ENCODE measurements at regions not wholly inside any gene's neighbourhood (a gene's known extent, or its start where the extent isn't known, plus 50 kb on each side); places are given as distances from the start of the nearest gene placed in this dataset.
A peak's percentile ranks its signal among the peaks of the same experiment; 100 is the strongest.

- TF ChIP-seq EZH2phosphoT487 (IDR thresholded peaks at IDR 0.05; ENCODE audit: borderline replicate concordance, low read depth): no peak
- peak; percentile 73 for TF ChIP-seq USF1 (IDR thresholded peaks at IDR 0.05; ENCODE audit: borderline replicate concordance, low read depth)
- TF ChIP-seq MAX (IDR thresholded peaks at IDR 0.05; ENCODE audit: low read depth): peak; percentile 60
- no peak for TF ChIP-seq NRF1 (IDR thresholded peaks at IDR 0.05; ENCODE audit: low read depth, low read length)
- TF ChIP-seq YY1 (IDR thresholded peaks at IDR 0.05; ENCODE audit: low read depth): peak; percentile 72; the same call in 1 of the 2 replicates
- no peak for TF ChIP-seq GABPA (IDR thresholded peaks at IDR 0.05; ENCODE audit: low read depth)
- no peak for TF ChIP-seq ELF1 (IDR thresholded peaks at IDR 0.05)
- peak; percentile 12; the same call in 1 of the 2 replicates for TF ChIP-seq TEAD4 (IDR thresholded peaks at IDR 0.05; ENCODE audit: borderline replicate concordance, insufficient read depth)
- no peak for TF ChIP-seq FOXM1 (IDR thresholded peaks at IDR 0.05; ENCODE audit: low read depth)
- no peak for TF ChIP-seq IRF3 (IDR thresholded peaks at IDR 0.05; ENCODE audit: low read depth, low read length)
- TF ChIP-seq RCOR1 (IDR thresholded peaks at IDR 0.05; ENCODE audit: low read length): no peak
- peak in 1 of 2 experiments; percentile 68; a peak in 2 of 4 replicates for TF ChIP-seq EP300 (IDR thresholded peaks at IDR 0.05; ENCODE audit: borderline replicate concordance in 1 of 2, low read depth in 1 of 2, low read length in 1 of 2)
- TF ChIP-seq ZBTB33 (IDR thresholded peaks at IDR 0.05; ENCODE audit: borderline replicate concordance, low read depth): no peak
- no peak for TF ChIP-seq CTCF (IDR thresholded peaks at IDR 0.05)
- TF ChIP-seq TAF1 (IDR thresholded peaks at IDR 0.05; ENCODE audit: borderline replicate concordance, low read depth, low read length): no peak
- no peak for TF ChIP-seq SIN3A (IDR thresholded peaks at IDR 0.05; ENCODE audit: borderline replicate concordance, low read depth, low read length)
- TF ChIP-seq RXRA (IDR thresholded peaks at IDR 0.05; ENCODE audit: borderline replicate concordance, low read depth): no peak
Observed at GRCh38 chr12:58509116-58509885, 411.0 kb downstream of the LRIG3 start (continued).
